GM12873 (cell line): ENCODE measurements at regions not wholly inside any gene's neighbourhood (a gene's known extent, or its start where the extent isn't known, plus 50 kb on each side); places are given as distances from the start of the nearest gene placed in this dataset.

Source experiments
- CTCF ChIP-seq: IDR thresholded peaks from 2 replicates; pipeline ENCODE4 v1.5.1; 2012; ENCODE audit warnings: low read depth, mild to moderate bottlenecking, moderate library complexity, low read length, control low read depth; ENCODE audit not compliant: insufficient read depth; ENCODE audit errors: missing control alignments

GRCh38 chr12:82187011-82187410, 171.2 kb downstream of the CCDC59 start:
- TF ChIP-seq CTCF: no peak

- no peak for TF ChIP-seq CTCF
Measured at GRCh38 chr12:82186282-82186681, 171.9 kb downstream of the CCDC59 start.

DNA sequence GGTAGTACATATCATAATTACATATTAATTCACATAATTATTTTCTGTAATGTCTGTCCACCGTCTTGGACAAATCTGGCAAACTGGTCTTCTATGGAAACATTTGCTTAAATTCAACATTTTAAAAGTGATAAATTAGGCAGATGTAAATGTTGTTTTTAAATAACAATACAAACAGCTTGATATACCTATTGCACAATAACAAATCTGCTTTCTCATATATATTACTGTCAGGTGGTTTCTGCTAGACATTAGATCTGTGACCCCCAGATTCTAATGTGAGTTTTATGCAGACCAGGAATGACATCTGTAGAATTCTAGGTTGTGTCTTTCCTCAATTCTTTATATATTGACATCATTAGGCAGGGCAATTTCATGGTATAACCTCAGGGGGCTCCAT, 173.3 kb downstream of the CCDC59 start:
- TF ChIP-seq CTCF: no peak

DNA sequence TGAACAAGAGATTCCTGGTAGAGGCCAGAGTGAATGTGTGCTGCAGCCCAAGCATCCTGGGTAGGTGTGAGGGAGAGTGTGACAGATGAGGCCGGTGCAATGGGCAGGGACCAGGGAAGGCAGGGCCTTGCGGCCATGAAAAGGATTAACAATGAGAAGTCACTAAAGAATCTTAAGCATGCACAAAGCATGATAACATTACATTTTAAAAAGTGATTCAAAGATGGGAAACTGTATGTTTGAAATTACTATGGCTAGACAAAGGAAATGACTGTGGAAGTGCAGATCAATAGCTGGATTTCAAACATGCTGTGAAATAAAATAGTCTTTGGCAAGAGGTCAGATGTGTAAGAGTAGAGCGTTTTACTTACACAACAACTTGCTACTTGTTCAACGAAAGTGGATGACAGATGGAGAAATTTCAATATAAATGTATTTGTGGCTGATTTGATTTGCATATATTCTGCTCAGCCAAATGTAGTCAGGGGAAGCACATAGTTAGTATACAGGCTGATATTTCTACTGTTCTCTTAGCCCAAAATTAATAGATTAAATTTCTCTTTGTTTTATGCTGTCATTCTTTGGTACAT, 175.5 kb downstream of the CCDC59 start:
- no peak for TF ChIP-seq CTCF

- no peak for TF ChIP-seq CTCF
Measured at GRCh38 chr12:82176761-82177490, 181.3 kb downstream of the CCDC59 start.

- TF ChIP-seq CTCF: no peak
Measured at GRCh38 chr12:82176026-82176425, 182.2 kb downstream of the CCDC59 start.

DNA sequence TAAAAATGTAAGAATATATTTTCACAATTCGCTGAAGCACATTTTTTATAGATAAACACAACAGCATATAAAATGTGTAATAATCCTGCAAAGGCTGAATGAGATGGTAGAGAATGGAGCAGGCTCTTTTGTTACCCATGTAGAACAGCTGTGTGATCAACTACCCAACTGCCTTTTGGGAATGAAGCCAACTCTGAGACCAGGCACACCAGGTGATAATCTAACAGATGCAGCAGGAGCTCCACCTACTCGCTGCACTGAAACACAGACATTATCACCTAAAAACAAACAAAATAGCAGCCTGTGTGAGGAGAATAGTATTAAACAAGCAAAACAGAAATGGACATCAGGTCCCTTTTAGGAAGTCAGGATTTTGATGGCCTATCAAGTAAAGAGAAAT, 183.3 kb downstream of the CCDC59 start:
- TF ChIP-seq CTCF: no peak
